HUES48 (cell line): ENCODE measurements at regions not wholly inside any gene's neighbourhood (a gene's known extent, or its start where the extent isn't known, plus 50 kb on each side); places are given as distances from the start of the nearest gene placed in this dataset.

Experiments used
- H3K27ac ChIP-seq: one replicate; pipeline ENCODE4 v1.7.0; 2013; ENCODE audit warnings: low read depth, low read length, inconsistent platforms
- H3K27me3 ChIP-seq: 2 replicates; pipeline ENCODE4 v1.6.1; 2013; ENCODE audit warnings: mild to moderate bottlenecking, low read length; ENCODE audit not compliant: control insufficient read depth, insufficient read depth
- H3K36me3 ChIP-seq: 2 replicates; pipeline ENCODE4 v1.6.1; 2013; ENCODE audit warnings: low read length; ENCODE audit not compliant: control insufficient read depth, insufficient read depth
- H3K4me1 ChIP-seq: 2 replicates; pipeline ENCODE4 v1.6.1; 2013; ENCODE audit warnings: mild to moderate bottlenecking, low read length; ENCODE audit not compliant: control insufficient read depth, insufficient read depth
- H3K4me3 ChIP-seq: 2 replicates; pipeline ENCODE4 v1.5.1; 2013; ENCODE audit warnings: mild to moderate bottlenecking, low read depth, low read length
- H3K9ac ChIP-seq: 2 replicates; pipeline ENCODE4 v1.6.1; 2013; ENCODE audit warnings: mild to moderate bottlenecking, low read depth, low read length, moderate library complexity
- H3K9me3 ChIP-seq: 2 replicates; pipeline ENCODE4 v1.6.1; 2013; ENCODE audit warnings: low read length; ENCODE audit not compliant: control insufficient read depth, insufficient read depth

DNA sequence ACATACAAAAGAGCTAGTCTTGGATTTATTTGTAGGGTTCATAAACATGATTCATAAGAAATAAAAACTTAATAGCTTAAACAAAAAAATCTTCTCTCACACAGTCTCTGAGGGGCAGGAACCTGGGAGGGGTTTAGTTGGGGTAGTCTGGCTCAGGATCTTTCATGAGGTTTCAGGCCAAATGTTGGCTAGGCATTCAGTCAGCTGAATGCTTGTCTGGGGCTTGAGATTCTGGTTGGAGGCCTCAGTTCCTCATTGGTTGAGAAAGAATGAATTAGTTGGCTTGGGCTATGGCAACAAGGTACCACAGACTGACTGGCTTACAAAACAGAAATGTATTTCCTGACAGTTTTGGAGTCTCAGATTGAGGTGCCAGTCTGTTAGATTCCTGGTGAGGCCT lies 74.3 kb downstream of the ANKRD7 start:
- H3K27ac ChIP-seq: no peak overlapping the region

DNA sequence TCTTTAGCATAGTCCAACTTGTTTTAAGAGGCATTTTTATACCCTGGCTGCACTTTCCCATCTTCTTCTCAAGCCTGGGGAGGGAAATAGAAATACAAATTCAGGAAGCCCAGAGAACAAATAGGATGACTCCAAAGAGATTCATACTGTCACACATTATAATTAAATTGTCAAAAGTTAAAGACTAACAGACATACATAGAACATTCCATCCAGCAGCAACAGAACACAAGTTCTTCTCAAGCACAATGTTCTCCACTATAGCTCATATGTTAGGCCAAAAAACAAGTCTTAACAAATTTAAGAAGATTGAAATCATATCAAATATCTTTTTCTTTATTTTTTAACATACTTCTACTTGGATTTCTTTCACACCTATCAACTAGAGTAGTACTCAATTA lies 75.7 kb downstream of the ANKRD7 start:
- Histone ChIP-seq H3K27me3 (no peaks in the 10 kb centered on the region), H3K36me3 (no peaks in the 10 kb centered on the region), H3K4me1 (no peaks in the 10 kb centered on the region), H3K9ac (no peak overlapping the region), H3K27ac (no peak overlapping the region), H3K4me3 (no peak overlapping the region), H3K9me3 (no peaks in the 10 kb centered on the region)

More for the DNA sequence above, 74.3 kb downstream of the ANKRD7 start:
- no peak overlapping the region for H3K9ac ChIP-seq
- H3K4me1 ChIP-seq: no peaks in the 10 kb centered on the region
- no peaks in the 10 kb centered on the region for H3K27me3 ChIP-seq
- H3K9me3 ChIP-seq: no peaks in the 10 kb centered on the region
- H3K36me3 ChIP-seq: no peaks in the 10 kb centered on the region
- H3K4me3 ChIP-seq: no peak overlapping the region

DNA sequence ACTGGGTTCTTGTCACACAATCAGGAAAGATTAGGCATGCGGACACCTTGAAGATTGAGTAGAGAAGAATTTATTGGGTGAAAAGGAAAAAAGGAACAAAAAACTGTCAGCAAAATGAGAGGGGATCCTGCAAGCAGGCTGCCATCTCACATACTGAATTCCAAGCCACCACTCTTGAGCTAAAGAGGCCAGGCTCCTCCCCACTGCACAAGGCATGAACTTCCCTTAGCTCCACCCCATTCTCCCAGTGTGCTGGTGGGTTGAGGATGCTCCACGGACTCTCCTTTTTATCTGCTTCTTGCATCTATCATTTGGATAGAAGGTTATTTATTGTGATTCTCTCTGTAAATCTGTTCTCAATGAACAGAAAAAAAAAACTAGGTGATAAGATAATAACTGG lies 79.6 kb downstream of the ANKRD7 start:
- peaks cover 8% of the 10 kb centered on the region; the same call in 1 of the 2 replicates for H3K9me3 ChIP-seq
- no peak overlapping the region for H3K4me3 ChIP-seq
- no peak overlapping the region for H3K27ac ChIP-seq
- no peaks in the 10 kb centered on the region for H3K4me1 ChIP-seq
- no peaks in the 10 kb centered on the region for H3K36me3 ChIP-seq
- no peak overlapping the region for H3K9ac ChIP-seq
- H3K27me3 ChIP-seq: no peaks in the 10 kb centered on the region

DNA sequence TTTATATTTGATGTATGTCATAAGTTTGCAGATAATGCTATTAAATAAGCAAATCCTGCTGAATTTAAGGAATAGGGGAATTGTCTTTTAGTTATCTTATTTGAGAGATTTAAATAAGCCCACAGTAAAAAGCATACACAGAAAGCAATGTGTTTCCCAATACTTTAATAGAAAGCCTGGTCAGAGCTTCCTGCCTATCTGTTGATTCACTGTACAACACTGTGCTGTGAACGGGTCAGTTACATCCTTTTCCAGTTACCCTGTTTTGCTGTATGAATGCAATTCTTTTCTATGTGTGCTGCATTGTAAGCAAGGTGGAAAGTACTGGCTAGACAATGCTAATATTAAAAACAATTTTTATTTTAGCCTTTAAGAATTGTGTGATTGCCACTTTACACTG lies 81.2 kb downstream of the ANKRD7 start:
- H3K4me1 ChIP-seq: no peaks in the 10 kb centered on the region
- peaks cover 8% of the 10 kb centered on the region; the same call in 1 of the 2 replicates for H3K9me3 ChIP-seq
- no peak overlapping the region for H3K4me3 ChIP-seq
- H3K27me3 ChIP-seq: no peaks in the 10 kb centered on the region
- H3K27ac ChIP-seq: no peak overlapping the region
- H3K36me3 ChIP-seq: no peaks in the 10 kb centered on the region
- no peak overlapping the region for H3K9ac ChIP-seq

DNA sequence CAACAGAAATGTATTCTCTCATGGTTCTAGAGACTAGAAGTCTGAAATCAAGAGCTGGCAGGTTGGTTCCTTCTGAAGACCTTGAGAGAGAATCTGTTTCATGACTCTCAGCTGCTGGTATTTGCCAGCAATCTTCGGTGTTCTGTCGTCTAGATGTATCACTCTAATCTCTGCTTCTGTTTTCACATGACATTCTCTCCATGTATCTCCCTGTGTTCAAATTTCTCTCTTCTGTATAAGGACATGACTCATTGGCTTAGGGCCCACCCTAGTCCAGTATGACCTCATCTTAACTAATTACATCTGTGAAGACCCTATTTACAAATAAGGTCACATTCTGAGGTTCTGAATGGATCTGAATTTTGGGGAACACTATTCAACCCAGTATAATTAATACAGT lies 82.3 kb downstream of the ANKRD7 start:
- Histone ChIP-seq H3K4me3 (no peak overlapping the region), H3K9ac (no peak overlapping the region), H3K4me1 (peaks cover 4% of the 10 kb centered on the region; the same call in 1 of the 2 replicates), H3K36me3 (no peaks in the 10 kb centered on the region), H3K9me3 (peaks cover 8% of the 10 kb centered on the region; the same call in 1 of the 2 replicates), H3K27ac (no peak overlapping the region), H3K27me3 (no peaks in the 10 kb centered on the region)

DNA sequence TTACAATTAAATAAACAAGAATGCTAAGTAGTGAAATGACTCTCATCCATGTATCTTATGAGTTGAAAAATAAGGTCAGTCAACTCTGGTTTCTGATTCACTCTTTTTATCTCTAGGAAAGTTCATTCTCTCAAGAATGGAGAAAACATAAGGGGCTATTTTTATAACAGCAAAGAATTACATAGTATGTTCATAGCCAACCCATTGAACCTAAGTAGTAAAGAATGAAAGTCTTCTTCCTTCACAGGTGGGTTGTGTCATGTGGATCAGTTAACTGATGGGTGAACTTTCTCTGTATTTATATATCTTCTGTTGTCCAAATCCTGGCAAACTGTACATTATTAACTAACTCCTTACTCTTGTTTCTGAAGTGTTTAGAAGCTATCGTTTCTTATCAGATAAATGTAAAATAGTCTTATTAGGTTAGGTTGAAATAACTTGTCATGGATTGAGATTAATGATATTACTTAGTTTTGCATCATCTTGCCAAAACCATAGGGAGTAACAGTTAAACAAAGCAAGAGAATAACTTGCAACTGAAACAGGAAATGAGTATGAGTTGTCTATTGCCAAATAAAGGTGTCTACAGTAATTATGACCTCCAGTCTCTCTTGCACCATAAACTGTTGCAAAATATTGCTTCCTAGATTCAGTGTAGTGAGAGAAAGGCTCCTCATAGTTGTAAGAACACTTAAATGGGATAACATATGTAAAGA lies 86.8 kb downstream of the ANKRD7 start:
- Histone ChIP-seq H3K9me3 (peaks cover 8% of the 10 kb centered on the region; the same call in 1 of the 2 replicates), H3K4me3 (no peak overlapping the region), H3K27me3 (no peaks in the 10 kb centered on the region), H3K9ac (no peak overlapping the region), H3K27ac (no peak overlapping the region), H3K4me1 (peaks cover 13% of the 10 kb centered on the region), H3K36me3 (no peaks in the 10 kb centered on the region)

DNA sequence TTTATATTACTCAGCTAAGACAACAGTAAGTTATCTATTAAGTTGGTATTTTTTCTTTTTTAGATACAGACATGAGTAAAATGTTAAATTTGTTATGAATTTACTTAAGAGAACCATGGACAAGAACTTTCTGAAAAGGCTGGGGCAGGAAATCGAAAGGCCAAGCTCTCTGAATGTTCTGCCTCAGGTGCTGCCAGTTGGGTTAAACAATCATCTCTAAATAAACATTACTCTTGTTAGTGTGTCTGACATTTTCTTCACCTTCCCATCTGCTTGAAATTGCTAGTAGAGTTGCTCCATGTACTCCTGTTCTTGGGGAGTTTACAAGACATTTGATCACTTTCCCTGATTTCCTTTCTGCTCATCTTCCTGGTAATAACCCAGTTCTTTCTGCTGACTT lies 87.5 kb downstream of the ANKRD7 start:
- H3K27ac ChIP-seq: no peak overlapping the region
- H3K4me1 ChIP-seq: peaks cover 13% of the 10 kb centered on the region
- H3K9me3 ChIP-seq: peaks cover 8% of the 10 kb centered on the region; the same call in 1 of the 2 replicates
- H3K36me3 ChIP-seq: no peaks in the 10 kb centered on the region
- H3K9ac ChIP-seq: no peak overlapping the region
- H3K27me3 ChIP-seq: no peaks in the 10 kb centered on the region
- H3K4me3 ChIP-seq: no peak overlapping the region

DNA sequence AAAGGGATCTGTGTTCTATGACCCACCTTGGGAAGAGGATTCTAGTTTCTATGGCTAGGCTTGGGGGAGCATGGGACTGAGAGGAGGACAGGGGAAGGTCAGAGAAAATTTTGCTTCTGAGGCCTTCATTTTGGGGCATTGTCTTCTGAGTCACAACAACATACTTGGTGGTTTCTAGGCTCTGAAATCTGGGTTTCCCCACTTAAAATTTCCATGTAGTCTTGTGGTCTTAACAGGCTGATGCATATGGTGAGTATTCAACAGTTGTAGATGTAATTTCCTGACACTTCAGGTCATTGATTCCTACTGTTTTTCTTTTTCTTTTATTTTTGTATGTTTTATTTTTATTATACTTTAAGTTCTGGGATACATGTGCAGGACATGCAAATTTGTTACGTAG lies 88.5 kb downstream of the ANKRD7 start:
- Histone ChIP-seq H3K9ac (no peak overlapping the region), H3K9me3 (peaks cover 8% of the 10 kb centered on the region; the same call in 1 of the 2 replicates), H3K27ac (no peak overlapping the region), H3K27me3 (no peaks in the 10 kb centered on the region), H3K4me1 (peaks cover 13% of the 10 kb centered on the region), H3K36me3 (no peaks in the 10 kb centered on the region), H3K4me3 (no peak overlapping the region)

DNA sequence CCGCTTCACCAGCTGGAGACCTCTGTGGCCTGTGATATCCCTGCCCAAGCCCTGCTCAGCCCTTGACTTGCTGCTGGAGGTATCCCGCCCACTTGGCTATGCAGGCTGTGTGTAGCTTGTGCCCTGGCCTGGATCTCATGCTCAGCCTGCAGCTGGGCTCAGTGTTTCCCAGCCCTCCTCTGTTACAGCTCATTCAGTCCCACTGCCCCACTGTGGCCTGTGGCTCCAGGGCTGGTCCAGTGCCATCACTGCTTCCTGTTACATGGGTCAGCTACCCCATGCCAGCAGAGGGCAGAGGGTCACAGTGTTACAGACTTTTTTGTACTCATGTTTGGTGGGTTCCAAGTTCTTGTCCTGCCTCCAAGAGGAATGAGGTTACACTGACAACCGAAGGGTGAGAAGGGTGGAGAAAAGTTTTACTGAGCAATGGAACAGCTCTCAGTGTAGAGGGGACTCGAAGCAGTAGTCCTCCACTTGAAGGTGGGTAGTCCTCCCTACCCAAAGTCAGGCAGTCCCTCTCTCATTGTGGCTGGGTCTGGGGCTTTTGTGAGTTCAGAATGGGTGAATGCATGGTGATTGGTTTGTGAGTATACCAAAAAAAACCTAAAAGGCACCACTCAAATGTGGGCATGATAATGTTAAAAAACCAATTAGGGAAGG lies 100.4 kb downstream of the ANKRD7 start:
- no peak overlapping the region for H3K9ac ChIP-seq
- H3K4me3 ChIP-seq: no peak overlapping the region
- no peak overlapping the region for H3K27ac ChIP-seq
- H3K9me3 ChIP-seq: no peaks in the 10 kb centered on the region
- H3K27me3 ChIP-seq: no peaks in the 10 kb centered on the region
- H3K36me3 ChIP-seq: no peaks in the 10 kb centered on the region
- peaks cover 14% of the 10 kb centered on the region for H3K4me1 ChIP-seq

DNA sequence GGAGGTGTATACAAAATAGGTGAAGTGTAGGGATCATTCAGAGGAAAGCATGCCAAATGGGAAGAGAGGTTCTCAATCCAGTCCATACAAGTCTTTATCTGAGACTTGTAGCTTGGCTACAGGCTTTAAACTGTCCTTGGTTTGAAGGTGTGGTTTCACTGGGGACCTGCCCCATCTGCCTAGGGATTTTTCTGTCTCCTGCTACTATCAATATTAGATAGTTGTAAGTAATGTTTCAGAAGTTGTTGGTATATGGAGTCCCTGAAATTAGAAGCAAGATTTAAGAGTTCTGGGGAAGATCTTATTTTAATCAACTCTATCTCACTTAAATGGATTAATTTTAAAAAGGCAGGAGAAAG lies 100.9 kb downstream of the ANKRD7 start:
- no peaks in the 10 kb centered on the region for H3K27me3 ChIP-seq
- H3K4me3 ChIP-seq: no peak overlapping the region
- no peaks in the 10 kb centered on the region for H3K9me3 ChIP-seq
- no peak overlapping the region for H3K9ac ChIP-seq
- no peak overlapping the region for H3K27ac ChIP-seq
- H3K36me3 ChIP-seq: no peaks in the 10 kb centered on the region
- peaks cover 19% of the 10 kb centered on the region for H3K4me1 ChIP-seq

DNA sequence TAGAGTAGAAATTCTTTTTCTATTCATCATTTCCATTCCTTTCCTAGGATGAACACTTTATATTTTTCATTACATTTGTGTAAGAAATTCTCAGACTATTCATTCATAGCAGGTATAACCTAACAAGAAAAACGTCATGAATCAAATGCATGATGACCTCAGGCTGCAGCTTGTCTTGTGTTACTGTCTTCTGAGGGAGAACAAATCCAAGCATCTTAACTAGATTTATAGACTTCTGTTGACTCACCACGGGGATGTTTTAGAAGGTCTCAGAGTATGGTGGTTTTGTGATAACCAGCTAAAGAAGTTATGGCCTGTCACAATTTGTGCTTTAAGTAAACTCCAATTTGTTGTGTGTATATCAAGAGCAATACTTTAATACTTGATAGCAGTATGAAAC lies 102.7 kb downstream of the ANKRD7 start:
- H3K27me3 ChIP-seq: no peaks in the 10 kb centered on the region
- no peak overlapping the region for H3K27ac ChIP-seq
- H3K9ac ChIP-seq: no peak overlapping the region
- no peaks in the 10 kb centered on the region for H3K9me3 ChIP-seq
- no peak overlapping the region for H3K4me3 ChIP-seq
- H3K4me1 ChIP-seq: peaks cover 14% of the 10 kb centered on the region
- no peaks in the 10 kb centered on the region for H3K36me3 ChIP-seq
